GM12874 (cell line): ENCODE measurements at regions not wholly inside any gene's neighbourhood (a gene's known extent, or its start where the extent isn't known, plus 50 kb on each side); places are given as distances from the start of the nearest gene placed in this dataset.

Experiments
- TF ChIP-seq, protein P1 (sequence below): IDR thresholded peaks from 2 replicates; pipeline ENCODE4 v1.5.1; 2011; ENCODE audit warnings: low read depth, mild to moderate bottlenecking, control low read depth, low read length, moderate library complexity; ENCODE audit not compliant: insufficient read depth

- TF ChIP-seq, protein P1, sequence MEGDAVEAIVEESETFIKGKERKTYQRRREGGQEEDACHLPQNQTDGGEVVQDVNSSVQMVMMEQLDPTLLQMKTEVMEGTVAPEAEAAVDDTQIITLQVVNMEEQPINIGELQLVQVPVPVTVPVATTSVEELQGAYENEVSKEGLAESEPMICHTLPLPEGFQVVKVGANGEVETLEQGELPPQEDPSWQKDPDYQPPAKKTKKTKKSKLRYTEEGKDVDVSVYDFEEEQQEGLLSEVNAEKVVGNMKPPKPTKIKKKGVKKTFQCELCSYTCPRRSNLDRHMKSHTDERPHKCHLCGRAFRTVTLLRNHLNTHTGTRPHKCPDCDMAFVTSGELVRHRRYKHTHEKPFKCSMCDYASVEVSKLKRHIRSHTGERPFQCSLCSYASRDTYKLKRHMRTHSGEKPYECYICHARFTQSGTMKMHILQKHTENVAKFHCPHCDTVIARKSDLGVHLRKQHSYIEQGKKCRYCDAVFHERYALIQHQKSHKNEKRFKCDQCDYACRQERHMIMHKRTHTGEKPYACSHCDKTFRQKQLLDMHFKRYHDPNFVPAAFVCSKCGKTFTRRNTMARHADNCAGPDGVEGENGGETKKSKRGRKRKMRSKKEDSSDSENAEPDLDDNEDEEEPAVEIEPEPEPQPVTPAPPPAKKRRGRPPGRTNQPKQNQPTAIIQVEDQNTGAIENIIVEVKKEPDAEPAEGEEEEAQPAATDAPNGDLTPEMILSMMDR = no peak
Measured at GRCh38 chr3:5047764-5048419, 68.7 kb downstream of the BHLHE40 start.

GRCh38 chr3:5051772-5052171 lies 70.3 kb upstream of the ARL8B start:
- TF ChIP-seq, protein P1 = no peak

DNA sequence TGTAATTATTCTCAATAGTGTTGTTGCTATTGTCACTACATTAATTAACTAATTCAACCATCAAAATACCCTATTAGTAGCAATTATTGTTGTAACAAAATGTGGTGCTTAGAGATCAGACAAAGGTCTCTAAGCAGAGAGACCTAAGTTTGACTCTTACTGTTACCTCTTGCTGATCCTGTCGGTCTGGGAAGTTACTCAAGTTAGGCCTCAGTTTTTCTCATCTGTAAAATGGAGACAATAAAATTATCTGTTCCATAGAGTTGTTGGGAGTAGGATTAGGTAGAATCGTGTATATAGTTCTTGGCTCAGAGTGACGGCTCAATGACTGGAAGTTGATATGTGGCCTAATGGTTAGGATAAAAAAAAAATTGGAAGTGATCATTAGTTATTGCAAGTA lies 69.8 kb upstream of the ARL8B start:
- TF ChIP-seq, protein P1 = no peak

- TF ChIP-seq, protein P1 = no peak
Measured at GRCh38 chr3:5053021-5053831, 68.9 kb upstream of the ARL8B start.

DNA sequence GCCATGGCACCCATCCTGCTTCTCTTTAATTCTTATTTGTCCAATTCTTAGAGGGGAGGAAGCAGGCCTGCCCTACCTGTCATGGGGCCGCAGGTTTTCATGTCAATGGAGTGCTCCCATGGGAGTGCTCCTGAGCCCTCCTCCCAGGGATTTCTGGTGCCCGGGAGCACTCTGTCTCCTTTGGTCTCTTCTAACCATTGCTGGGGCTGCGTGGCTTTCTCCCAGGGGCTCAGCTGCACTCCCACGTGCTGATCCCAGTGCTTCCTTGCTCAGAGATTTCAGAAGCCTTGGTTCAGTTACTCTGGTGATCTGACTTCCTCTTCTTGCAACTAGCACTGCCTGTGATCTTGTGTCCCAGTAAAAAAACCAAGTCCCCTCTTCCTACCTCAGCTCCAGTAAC lies 68.0 kb upstream of the ARL8B start:
- TF ChIP-seq, protein P1 = no peak

DNA sequence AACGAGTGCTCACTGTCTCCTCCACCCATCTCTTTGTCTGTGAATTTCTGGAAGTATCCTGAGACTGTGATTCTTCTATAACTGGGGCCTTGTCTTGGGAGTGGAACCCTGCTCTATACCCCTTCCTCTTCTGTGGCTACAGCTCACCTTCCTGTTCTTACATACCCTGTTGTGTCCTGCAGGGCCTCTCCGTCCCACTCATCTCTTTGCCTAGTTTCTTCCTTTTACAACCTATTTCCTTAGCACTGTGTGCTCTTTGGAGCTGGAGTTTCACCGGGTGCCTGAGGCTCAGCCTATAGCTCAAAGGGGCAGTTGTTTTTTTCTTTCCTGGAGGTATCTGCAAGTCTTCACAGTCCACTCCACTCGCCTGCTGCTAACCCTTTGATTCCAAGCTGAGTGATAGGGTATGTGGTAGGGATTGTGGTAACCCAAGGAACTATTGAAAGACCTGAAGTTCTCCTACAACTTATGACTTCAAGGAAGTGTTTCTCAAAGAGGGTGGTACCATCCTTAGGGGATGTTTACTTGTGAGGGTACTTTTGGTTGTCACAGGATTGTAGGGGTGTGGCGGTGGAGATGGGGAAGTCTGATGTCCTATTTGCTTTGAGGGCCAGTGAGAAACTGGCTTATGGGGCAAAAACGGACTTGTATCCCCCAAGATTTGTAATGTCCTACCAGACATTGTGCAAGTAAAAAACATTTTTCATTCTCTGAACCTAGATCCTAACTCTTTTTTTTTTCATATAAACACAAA lies 66.6 kb upstream of the ARL8B start:
- TF ChIP-seq, protein P1 = no peak

DNA sequence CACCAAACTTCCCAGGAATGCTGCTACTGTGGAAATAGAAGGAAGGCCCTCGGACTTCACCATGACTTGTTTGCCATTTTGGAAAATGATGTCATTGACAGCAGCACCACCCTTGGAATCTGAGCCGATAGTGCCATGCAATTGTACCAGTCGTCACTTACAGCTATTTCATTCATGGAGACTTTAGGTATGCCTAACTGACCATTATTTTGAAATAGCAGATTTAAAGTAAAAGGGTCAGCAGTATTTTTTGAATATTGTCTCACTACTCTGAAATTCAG lies 66.0 kb upstream of the ARL8B start:
- TF ChIP-seq, protein P1 = no peak
